Thyroid gland (tissue), 4 donors: ENCODE measurements at regions not wholly inside any gene's neighbourhood (a gene's known extent, or its start where the extent isn't known, plus 50 kb on each side); places are given as distances from the start of the nearest gene placed in this dataset.

Experiments used
- CTCF ChIP-seq, 6 experiments: fragments of 200-600 bp in 3 of 6; fragments of 450-650 bp in 3 of 6; sonication (generic) in 3 of 6; IDR thresholded peaks; one replicate each; pipeline ENCODE4 v1.5.1; 2016 to 2019; ENCODE audit warnings: antibody characterized with exemption in 6 of 6, mild to moderate bottlenecking in 2 of 6, inconsistent platforms in 1 of 6, moderate library complexity in 1 of 6
- POLR2A ChIP-seq, 2 donors: fragments of 450-650 bp; IDR thresholded peaks; one replicate each; pipeline ENCODE4 v1.6.1; 2017; ENCODE audit warnings: antibody characterized with exemption in 2 of 2, mild to moderate bottlenecking in 2 of 2, moderate library complexity in 1 of 2

GRCh38 chr3:153277029-153277428 is 115.0 kb downstream of the RAP2B start:
- TF ChIP-seq CTCF (IDR thresholded peaks at IDR 0.05) = no peak
- TF ChIP-seq POLR2A (IDR thresholded peaks at IDR 0.05) = no peak
